ENCODE measurements at regions not wholly inside any gene's neighbourhood (a gene's known extent, or its start where the extent isn't known, plus 50 kb on each side); places are given as distances from the start of the nearest gene placed in this dataset.

GRCh38 chr16:59164461-59164860 lies 430.3 kb upstream of the GOT2 start:
- no peak for TF ChIP-seq CTCF (IDR thresholded peaks at IDR 0.05 in 8 of 11, conservative IDR thresholded peaks at IDR 0.05 in 3 of 11)
- TF ChIP-seq POLR2A (IDR thresholded peaks at IDR 0.05) = no peak
- TF ChIP-seq POLR2AphosphoS5 (IDR thresholded peaks at IDR 0.05) = no peak
